Progenitor cell of endocrine pancreas (in vitro differentiated cells): ENCODE measurements at regions not wholly inside any gene's neighbourhood (a gene's known extent, or its start where the extent isn't known, plus 50 kb on each side); places are given as distances from the start of the nearest gene placed in this dataset.

ENCODE experiments used
- DNase-seq: peaks from one replicate; pipeline ENCODE4 v3.0.0; 2021; ENCODE audit warnings: low spot score; ENCODE audit not compliant: unreplicated experiment
- H3K27ac Mint-ChIP-seq: 2 replicates; pipeline ENCODE4 v1.8.0; 2021; ENCODE audit warnings: mild to moderate bottlenecking, moderate library complexity, mixed read lengths
- H3K27me3 Mint-ChIP-seq: 2 replicates; pipeline ENCODE4 v1.8.0; 2021; ENCODE audit warnings: mixed read lengths
- H3K36me3 Mint-ChIP-seq: 2 replicates; pipeline ENCODE4 v1.8.0; 2022; ENCODE audit warnings: mixed read lengths; ENCODE audit not compliant: insufficient read depth
- H3K4me1 Mint-ChIP-seq: 2 replicates; pipeline ENCODE4 v1.8.0; 2021; ENCODE audit warnings: low read depth, mixed read lengths
- H3K4me3 Mint-ChIP-seq: 2 replicates; pipeline ENCODE4 v1.8.0; 2021; ENCODE audit warnings: low read depth, mild to moderate bottlenecking, moderate library complexity, mixed read lengths
- H3K9me3 Mint-ChIP-seq: 2 replicates; pipeline ENCODE4 v1.8.0; 2021; ENCODE audit warnings: low read depth, mixed read lengths
- CTCF ChIP-seq: fragments of 200-600 bp; sonication (generic); IDR thresholded peaks from one replicate; pipeline ENCODE4 v1.5.0; 2021; ENCODE audit warnings: antibody characterized with exemption, mild to moderate bottlenecking; ENCODE audit not compliant: unreplicated experiment

GRCh38 chr3:22952860-22953259, 250.3 kb upstream of the UBE2E2 start:
- Mint-ChIP-seq H3K9me3 (no peaks in the 10 kb centered on the region), H3K27ac (no peak overlapping the region), H3K4me1 (peaks cover 9% of the 10 kb centered on the region), H3K27me3 (no peaks in the 10 kb centered on the region), H3K4me3 (no peak overlapping the region), H3K36me3 (no peaks in the 10 kb centered on the region)
- no peak for DNase-seq
- TF ChIP-seq CTCF = no peak

- no peak for DNase-seq
- Mint-ChIP-seq H3K27me3 (peaks cover 4% of the 10 kb centered on the region), H3K4me3 (no peak overlapping the region), H3K4me1 (peaks cover 6% of the 10 kb centered on the region), H3K9me3 (no peaks in the 10 kb centered on the region), H3K27ac (no peak overlapping the region), H3K36me3 (no peaks in the 10 kb centered on the region)
- no peak for TF ChIP-seq CTCF
Observed at GRCh38 chr3:22959593-22959992, 243.5 kb upstream of the UBE2E2 start.

- peaks cover 4% of the 10 kb centered on the region for H3K27me3 Mint-ChIP-seq
- no peak for DNase-seq
- H3K4me3 Mint-ChIP-seq = no peak overlapping the region
- H3K4me1 Mint-ChIP-seq = peaks cover 6% of the 10 kb centered on the region
- no peaks in the 10 kb centered on the region for H3K9me3 Mint-ChIP-seq
- peak; percentile 84 for TF ChIP-seq CTCF
- H3K27ac Mint-ChIP-seq = no peak overlapping the region
- no peaks in the 10 kb centered on the region for H3K36me3 Mint-ChIP-seq
Observed at GRCh38 chr3:22960105-22960984, 242.8 kb upstream of the UBE2E2 start.

GRCh38 chr3:22962244-22962643, 240.9 kb upstream of the UBE2E2 start:
- Mint-ChIP-seq H3K4me3 (no peak overlapping the region), H3K36me3 (no peaks in the 10 kb centered on the region), H3K27me3 (peaks cover 4% of the 10 kb centered on the region), H3K27ac (no peak overlapping the region), H3K9me3 (no peaks in the 10 kb centered on the region), H3K4me1 (no peaks in the 10 kb centered on the region)
- TF ChIP-seq CTCF = no peak
- DNase-seq = no peak

- Mint-ChIP-seq H3K4me3 (no peak overlapping the region), H3K36me3 (no peaks in the 10 kb centered on the region), H3K27me3 (peaks cover 4% of the 10 kb centered on the region), H3K9me3 (no peaks in the 10 kb centered on the region), H3K4me1 (no peaks in the 10 kb centered on the region), H3K27ac (no peak overlapping the region)
- no peak for TF ChIP-seq CTCF
- DNase-seq = no peak
Observed at GRCh38 chr3:22966349-22966748, 236.8 kb upstream of the UBE2E2 start.
